ENCODE measurements at regions not wholly inside any gene's neighbourhood (a gene's known extent, or its start where the extent isn't known, plus 50 kb on each side); places are given as distances from the start of the nearest gene placed in this dataset.

DNA sequence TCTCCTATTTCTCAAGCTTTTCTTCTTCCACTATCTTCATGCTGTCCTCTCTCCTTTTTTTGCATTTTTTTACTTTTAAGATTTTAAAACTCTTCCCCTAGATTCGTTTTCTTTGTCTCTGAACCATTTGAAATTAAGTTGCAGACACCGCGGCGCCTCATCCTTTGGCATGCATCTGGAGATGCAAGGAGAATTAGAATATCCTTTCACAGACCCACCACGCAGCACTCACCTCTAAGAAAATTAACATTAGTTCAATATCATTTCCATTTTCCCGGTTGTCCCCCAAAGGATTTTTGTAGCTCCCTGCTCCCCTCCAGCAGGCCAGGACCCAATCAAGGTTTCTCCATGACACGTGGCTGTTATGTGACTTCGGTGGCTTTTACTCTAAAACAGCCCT is 88.8 kb downstream of the C1QL2 start:
- TF ChIP-seq, protein P1, sequence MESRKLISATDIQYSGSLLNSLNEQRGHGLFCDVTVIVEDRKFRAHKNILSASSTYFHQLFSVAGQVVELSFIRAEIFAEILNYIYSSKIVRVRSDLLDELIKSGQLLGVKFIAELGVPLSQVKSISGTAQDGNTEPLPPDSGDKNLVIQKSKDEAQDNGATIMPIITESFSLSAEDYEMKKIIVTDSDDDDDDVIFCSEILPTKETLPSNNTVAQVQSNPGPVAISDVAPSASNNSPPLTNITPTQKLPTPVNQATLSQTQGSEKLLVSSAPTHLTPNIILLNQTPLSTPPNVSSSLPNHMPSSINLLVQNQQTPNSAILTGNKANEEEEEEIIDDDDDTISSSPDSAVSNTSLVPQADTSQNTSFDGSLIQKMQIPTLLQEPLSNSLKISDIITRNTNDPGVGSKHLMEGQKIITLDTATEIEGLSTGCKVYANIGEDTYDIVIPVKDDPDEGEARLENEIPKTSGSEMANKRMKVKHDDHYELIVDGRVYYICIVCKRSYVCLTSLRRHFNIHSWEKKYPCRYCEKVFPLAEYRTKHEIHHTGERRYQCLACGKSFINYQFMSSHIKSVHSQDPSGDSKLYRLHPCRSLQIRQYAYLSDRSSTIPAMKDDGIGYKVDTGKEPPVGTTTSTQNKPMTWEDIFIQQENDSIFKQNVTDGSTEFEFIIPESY (IDR thresholded peaks at IDR 0.05; ENCODE audit: extremely low read depth, insufficient replicate concordance, low read length), result no peak
- no peak for TF ChIP-seq SRF (IDR thresholded peaks at IDR 0.05; ENCODE audit: low read depth)
- no peak for TF ChIP-seq ZFX (IDR thresholded peaks at IDR 0.05)
- no peak for TF ChIP-seq CEBPB (IDR thresholded peaks at IDR 0.05; ENCODE audit: low read depth)
- TF ChIP-seq REST (IDR thresholded peaks at IDR 0.05; ENCODE audit: low read depth), result no peak
- TF ChIP-seq ELF1 (IDR thresholded peaks at IDR 0.05; ENCODE audit: borderline replicate concordance, low read depth), result no peak
- no peak for TF ChIP-seq ZNF274 (IDR thresholded peaks at IDR 0.05; ENCODE audit: low read depth, low read length)
- TF ChIP-seq ATF3 (IDR thresholded peaks at IDR 0.05), result no peak
- no peak for TF ChIP-seq YY1 (IDR thresholded peaks at IDR 0.05; ENCODE audit: extremely low read depth, insufficient replicate concordance, low read depth, low read length)
- no peak for TF ChIP-seq CBX3 (IDR thresholded peaks at IDR 0.05; ENCODE audit: low read depth)
- TF ChIP-seq EGR1 (IDR thresholded peaks at IDR 0.05; ENCODE audit: low read depth), result no peak
- no peak for TF ChIP-seq FOSL1 (IDR thresholded peaks at IDR 0.05; ENCODE audit: low read depth)
- no peak for TF ChIP-seq POLR2A (IDR thresholded peaks at IDR 0.05; ENCODE audit: borderline replicate concordance, extremely low read depth, insufficient read depth, insufficient read length)
- no peak for TF ChIP-seq SP1 (IDR thresholded peaks at IDR 0.05; ENCODE audit: low read depth)
- no peak for TF ChIP-seq SIN3A (IDR thresholded peaks at IDR 0.05; ENCODE audit: low read depth)
- no peak for TF ChIP-seq EZH2 (IDR thresholded peaks at IDR 0.05)
- TF ChIP-seq, protein P2, sequence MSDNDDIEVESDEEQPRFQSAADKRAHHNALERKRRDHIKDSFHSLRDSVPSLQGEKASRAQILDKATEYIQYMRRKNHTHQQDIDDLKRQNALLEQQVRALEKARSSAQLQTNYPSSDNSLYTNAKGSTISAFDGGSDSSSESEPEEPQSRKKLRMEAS (IDR thresholded peaks at IDR 0.05), result no peak
- BruUV-seq (replicated peaks), result no TSS peak
- Histone ChIP-seq H3K27me3 (ENCODE audit: insufficient read depth, low read length) (no peaks in the 10 kb centered on the region; the same call in 1 of the 2 replicates), H3K4me1 (ENCODE audit: control insufficient read depth in 1 of 2, insufficient read depth in 2 of 2, low read length in 2 of 2) (no peaks in the 10 kb centered on the region), H3K9me2 (ENCODE audit: insufficient read depth) (no peaks in the 10 kb centered on the region), H3K9me3 (ENCODE audit: control insufficient read depth in 1 of 2, insufficient read depth in 1 of 2, low read depth in 1 of 2, low read length in 2 of 2) (no peaks in the 10 kb centered on the region), H3K4me2 (ENCODE audit: low read length) (no peak overlapping the region), H3K79me2 (ENCODE audit: insufficient read depth, low read length) (no peaks in the 10 kb centered on the region), H3K36me3 (ENCODE audit: control insufficient read depth in 1 of 2, insufficient read depth in 2 of 2, low read length in 2 of 2) (no peaks in the 10 kb centered on the region), H2AFZ (ENCODE audit: low read depth, low read length, poor library complexity, severe bottlenecking) (no peak overlapping the region), H3K9ac (ENCODE audit: low read length) (no peak overlapping the region), H4K20me1 (ENCODE audit: insufficient read depth) (no peaks in the 10 kb centered on the region), H3K27ac (ENCODE audit: low read depth, low read length) (no peak overlapping the region), H3K4me3 (replicated peaks in 1 of 2; ENCODE audit: low read depth in 1 of 2, low read length in 2 of 2) (no peak overlapping the region)
- intact Hi-C loops (cut with micrococcal nuclease), result no loop called here
- ATAC-seq (no peak), DNase-seq (ENCODE audit: low read depth, low spot score) (no peak)
- CTCF ChIA-PET, result no interaction called here
- POLR2A ChIA-PET, result no interaction called here
- RAD21 ChIA-PET (ENCODE audit: low non-redundant PET in 1 of 2, low total read pairs in 2 of 2, uncharacterized antibody in 2 of 2, unreplicated experiment in 2 of 2), result no interaction called here

Measured in HCT116 (cell line).